GM06990 (cell line): ENCODE measurements at regions not wholly inside any gene's neighbourhood (a gene's known extent, or its start where the extent isn't known, plus 50 kb on each side); places are given as distances from the start of the nearest gene placed in this dataset.

Experiments
- DNase-seq: peaks from one replicate; pipeline ENCODE4 v3.0.0-alpha.2; 2011; ENCODE audit not compliant: insufficient read length; ENCODE audit errors: extremely low read depth
- H3K27me3 ChIP-seq: replicated peaks from 2 replicates; pipeline ENCODE4 v1.6.0; 2011; ENCODE audit warnings: low read length; ENCODE audit not compliant: control insufficient read depth, insufficient read depth
- H3K36me3 ChIP-seq: 2 replicates; pipeline ENCODE4 v1.5.1; 2011; ENCODE audit warnings: low read length; ENCODE audit not compliant: control insufficient read depth, insufficient read depth
- H3K4me3 ChIP-seq: replicated peaks from 2 replicates; pipeline ENCODE4 v1.5.1; 2011; ENCODE audit warnings: low read depth, mild to moderate bottlenecking, control low read depth, low read length
- CTCF ChIP-seq: IDR thresholded peaks from 2 replicates; pipeline ENCODE4 v1.5.1; 2011; ENCODE audit warnings: low read length, control low read depth, mild to moderate bottlenecking, inconsistent platforms; ENCODE audit not compliant: insufficient read depth, poor library complexity, severe bottlenecking

GRCh38 chr5:2203774-2204173 is 321.0 kb upstream of the IRX4 start:
- H3K27me3 ChIP-seq, result no peaks in the 10 kb centered on the region
- H3K4me3 ChIP-seq, result no peak overlapping the region
- H3K36me3 ChIP-seq, result no peaks in the 10 kb centered on the region
- DNase-seq, result no peak
- TF ChIP-seq CTCF, result no peak

GRCh38 chr5:2201832-2202231 is 319.1 kb upstream of the IRX4 start:
- Histone ChIP-seq H3K36me3 (no peaks in the 10 kb centered on the region), H3K27me3 (no peaks in the 10 kb centered on the region), H3K4me3 (no peak overlapping the region)
- DNase-seq, result no peak
- no peak for TF ChIP-seq CTCF

GRCh38 chr5:2201421-2201820 is 318.7 kb upstream of the IRX4 start:
- no peak overlapping the region for H3K4me3 ChIP-seq
- no peaks in the 10 kb centered on the region for H3K36me3 ChIP-seq
- H3K27me3 ChIP-seq, result no peaks in the 10 kb centered on the region
- no peak for TF ChIP-seq CTCF
- DNase-seq, result no peak

- Histone ChIP-seq H3K4me3 (no peak overlapping the region), H3K36me3 (no peaks in the 10 kb centered on the region), H3K27me3 (no peaks in the 10 kb centered on the region)
- no peak for TF ChIP-seq CTCF
- no peak for DNase-seq
Measured at GRCh38 chr5:2201011-2201410, 318.3 kb upstream of the IRX4 start.

- Histone ChIP-seq H3K36me3 (no peaks in the 10 kb centered on the region), H3K4me3 (no peak overlapping the region), H3K27me3 (no peaks in the 10 kb centered on the region)
- no peak for TF ChIP-seq CTCF
- DNase-seq, result no peak
Measured at GRCh38 chr5:2200261-2200950, 317.7 kb upstream of the IRX4 start.

GRCh38 chr5:2199697-2200096 is 317.0 kb upstream of the IRX4 start:
- DNase-seq, result no peak
- Histone ChIP-seq H3K27me3 (no peaks in the 10 kb centered on the region), H3K4me3 (no peak overlapping the region), H3K36me3 (no peaks in the 10 kb centered on the region)
- TF ChIP-seq CTCF, result no peak
